Activated CD4-positive, alpha-beta T cell treated with anti-CD3 and anti-CD28 coated beads, Interleukin-2, amount 50 U/mL, for 16 hours (primary cell): ENCODE measurements at regions not wholly inside any gene's neighbourhood (a gene's known extent, or its start where the extent isn't known, plus 50 kb on each side); places are given as distances from the start of the nearest gene placed in this dataset.

Experiments used
- DNase-seq: peaks from one replicate; pipeline ENCODE4 v3.0.0-alpha.2; 2020

GRCh38 chrX:5526191-5526590 lies 702.5 kb downstream of the NLGN4X start:
- DNase-seq: no peak

- DNase-seq: no peak
These were observed 737.7 kb downstream of the NLGN4X start for GRCh38 chrX:5490786-5491563.

- DNase-seq: no peak
These were observed 754.4 kb downstream of the NLGN4X start for GRCh38 chrX:5474282-5474681.

GRCh38 chrX:5458300-5458842 lies 770.3 kb downstream of the NLGN4X start:
- DNase-seq: no peak

GRCh38 chrX:5449323-5449722 lies 779.3 kb downstream of the NLGN4X start:
- no peak for DNase-seq

GRCh38 chrX:5431823-5432222 lies 796.8 kb downstream of the NLGN4X start:
- no peak for DNase-seq

GRCh38 chrX:5425119-5425518 lies 803.5 kb downstream of the NLGN4X start:
- DNase-seq: no peak

GRCh38 chrX:5417381-5417780 lies 811.3 kb downstream of the NLGN4X start:
- DNase-seq: no peak

GRCh38 chrX:5415738-5416137 lies 812.9 kb downstream of the NLGN4X start:
- no peak for DNase-seq

- DNase-seq: no peak
These were observed 819.6 kb downstream of the NLGN4X start for GRCh38 chrX:5409106-5409505.

- DNase-seq: no peak
These were observed 826.2 kb downstream of the NLGN4X start for GRCh38 chrX:5402461-5402860.

GRCh38 chrX:5399403-5399802 lies 829.3 kb downstream of the NLGN4X start:
- DNase-seq: no peak

- no peak for DNase-seq
These were observed 831.3 kb downstream of the NLGN4X start for GRCh38 chrX:5397409-5397808.

GRCh38 chrX:5390376-5390775 lies 838.3 kb downstream of the NLGN4X start:
- no peak for DNase-seq

- DNase-seq: no peak
These were observed 840.6 kb downstream of the NLGN4X start for GRCh38 chrX:5388087-5388486.

GRCh38 chrX:5380426-5380825 lies 848.2 kb downstream of the NLGN4X start:
- DNase-seq: no peak

GRCh38 chrX:5341902-5342301 lies 886.8 kb downstream of the NLGN4X start:
- DNase-seq: no peak

- DNase-seq: no peak
These were observed 891.5 kb downstream of the NLGN4X start for GRCh38 chrX:5337160-5337559.

- DNase-seq: no peak
These were observed 904.1 kb downstream of the NLGN4X start for GRCh38 chrX:5324546-5324945.

- DNase-seq: no peak
These were observed 914.5 kb downstream of the NLGN4X start for GRCh38 chrX:5314148-5314547.

GRCh38 chrX:5307416-5307815 lies 921.3 kb downstream of the NLGN4X start:
- DNase-seq: no peak

GRCh38 chrX:5306654-5307121 lies 922.0 kb downstream of the NLGN4X start:
- DNase-seq: no peak

- no peak for DNase-seq
These were observed 923.2 kb downstream of the NLGN4X start for GRCh38 chrX:5305452-5305851.

- no peak for DNase-seq
These were observed 933.7 kb downstream of the NLGN4X start for GRCh38 chrX:5295004-5295403.

GRCh38 chrX:5290635-5291034 lies 938.0 kb downstream of the NLGN4X start:
- DNase-seq: no peak
